H1 (cell line): ENCODE measurements at regions not wholly inside any gene's neighbourhood (a gene's known extent, or its start where the extent isn't known, plus 50 kb on each side); places are given as distances from the start of the nearest gene placed in this dataset.

Source experiments
- CREB1 ChIP-seq: IDR thresholded peaks from 2 replicates; pipeline ENCODE4 v1.6.1; 2012; ENCODE audit warnings: inconsistent platforms
- GABPA ChIP-seq: IDR thresholded peaks from 2 replicates; pipeline ENCODE4 v1.6.1; 2011; ENCODE audit warnings: mild to moderate bottlenecking, low read length, moderate library complexity, borderline replicate concordance; ENCODE audit not compliant: insufficient read depth

- no peak for TF ChIP-seq CREB1
- TF ChIP-seq GABPA: no peak
Measured at GRCh38 chr10:64494901-64495300, 973.7 kb downstream of the REEP3 start (continued).
